ENCODE measurements at regions not wholly inside any gene's neighbourhood (a gene's known extent, or its start where the extent isn't known, plus 50 kb on each side); places are given as distances from the start of the nearest gene placed in this dataset.

DNA sequence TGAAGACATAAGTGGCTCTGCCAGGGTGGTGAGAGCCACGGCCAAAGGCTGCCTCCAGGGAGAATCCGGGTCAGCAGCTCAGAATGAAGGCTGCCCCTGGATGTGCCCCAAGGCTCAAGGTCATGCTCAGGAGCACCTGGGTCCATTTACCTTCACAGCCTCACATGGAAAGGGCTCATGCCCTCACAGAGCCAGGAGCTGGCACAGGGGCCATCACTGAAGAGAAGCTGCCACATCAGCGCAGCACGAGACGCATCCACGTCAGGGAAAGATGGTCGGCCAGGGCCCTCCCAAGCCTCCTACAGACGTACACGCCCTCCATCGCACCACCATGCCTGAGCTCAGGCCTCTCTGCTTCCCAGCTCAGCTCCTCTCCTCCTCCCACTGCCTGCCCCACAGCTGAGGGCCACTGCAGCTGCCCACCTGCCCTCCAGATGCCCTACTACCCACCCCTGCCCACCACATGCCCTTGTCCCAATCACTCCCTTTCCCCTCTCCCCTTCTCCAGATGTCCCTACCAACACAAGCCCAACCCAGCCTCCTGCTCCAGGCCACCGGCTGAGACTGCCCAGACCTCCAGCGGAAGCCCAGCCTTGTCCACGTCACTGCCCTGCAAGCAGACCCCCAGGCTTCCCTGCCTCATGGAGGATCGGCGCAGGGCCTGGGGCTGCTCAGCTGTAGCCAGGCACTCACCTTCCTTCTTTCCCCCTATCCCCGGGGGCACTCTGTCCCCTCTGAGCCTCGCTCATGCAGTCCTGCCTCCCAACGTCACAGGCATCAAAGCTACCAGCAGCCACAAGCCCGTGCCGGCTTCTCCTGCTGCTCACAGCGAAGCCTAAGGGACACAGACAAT lies 144.1 kb downstream of the SHANK2 start:
- no peak for TF ChIP-seq POLR2AphosphoS5 (IDR thresholded peaks at IDR 0.05; ENCODE audit: borderline replicate concordance, low read depth, low read length)
- TF ChIP-seq EZH2 (IDR thresholded peaks at IDR 0.05): no peak

Data from SK-N-MC (cell line).